ENCODE measurements at regions not wholly inside any gene's neighbourhood (a gene's known extent, or its start where the extent isn't known, plus 50 kb on each side); places are given as distances from the start of the nearest gene placed in this dataset.

- H3K4me3 ChIP-seq (ENCODE audit: control insufficient read depth in 2 of 3, extremely low read depth in 1 of 3, insufficient read depth in 2 of 3, low read depth in 1 of 3, low read length in 3 of 3), result no peak overlapping the region
- TF ChIP-seq EZH2 (IDR thresholded peaks at IDR 0.05; ENCODE audit: low read length), result no peak
- TF ChIP-seq CTCF (optimal IDR thresholded peaks at IDR 0.05 in 1 of 3, IDR thresholded peaks at IDR 0.05 in 1 of 3, conservative IDR thresholded peaks at IDR 0.05 in 1 of 3; ENCODE audit: extremely low read depth in 1 of 3, insufficient read depth in 2 of 3, low read length in 3 of 3), result no peak
- no peak overlapping the region for H2AFZ ChIP-seq (ENCODE audit: control insufficient read depth, low read length)
- H3K36me3 ChIP-seq (ENCODE audit: control insufficient read depth in 2 of 2, extremely low read depth in 1 of 2, insufficient read depth in 2 of 2, low read length in 2 of 2), result no peaks in the 10 kb centered on the region
- FAIRE-seq (no peak), DNase-seq (ENCODE audit: low read depth, low spot score) (no peak)
- H3K27ac ChIP-seq (ENCODE audit: control insufficient read depth, insufficient read depth, low read length), result no peak overlapping the region
- no peaks in the 10 kb centered on the region for H3K9me1 ChIP-seq (ENCODE audit: control insufficient read depth, extremely low read depth, insufficient read depth, low read length)
- no peak overlapping the region for H3K4me2 ChIP-seq (ENCODE audit: control insufficient read depth, extremely low read depth, insufficient read depth, low read depth, low read length)
- H3K4me1 ChIP-seq (ENCODE audit: control insufficient read depth, extremely low read depth, insufficient read depth, low read length), result no peaks in the 10 kb centered on the region
- H3K79me2 ChIP-seq (ENCODE audit: control insufficient read depth, insufficient read depth, low read length), result no peaks in the 10 kb centered on the region
- no peaks in the 10 kb centered on the region for H4K20me1 ChIP-seq (ENCODE audit: control insufficient read depth, extremely low read depth, insufficient read depth, low read length)
- H3K9ac ChIP-seq (ENCODE audit: control insufficient read depth, extremely low read depth, insufficient read depth, low read length), result no peak overlapping the region
- H3K9me3 ChIP-seq (ENCODE audit: control insufficient read depth, low read depth, low read length), result no peaks in the 10 kb centered on the region
- dilution Hi-C loops (cut with MboI; ENCODE audit: extremely low pct_ligation_motif_present, low sequenced_read_pairs), result no loop called here
- no peaks in the 10 kb centered on the region for H3K27me3 ChIP-seq (ENCODE audit: control insufficient read depth, extremely low read depth, insufficient read depth, low read length)
Measured at GRCh38 chr6:143562143-143562542, 50.6 kb upstream of the FUCA2 start.

All from keratinocyte (primary cell).